ENCODE measurements at regions not wholly inside any gene's neighbourhood (a gene's known extent, or its start where the extent isn't known, plus 50 kb on each side); places are given as distances from the start of the nearest gene placed in this dataset.

- TF ChIP-seq GATA2 (IDR thresholded peaks at IDR 0.05; ENCODE audit: low read depth, low read length) (no peak), GATA3 (IDR thresholded peaks at IDR 0.05; ENCODE audit: low read depth, low read length) (no peak)
Measured at GRCh38 chr3:115224687-115225086, 77.6 kb upstream of the ZBTB20 start.

Measured in SH-SY5Y (cell line).